ENCODE measurements at regions not wholly inside any gene's neighbourhood (a gene's known extent, or its start where the extent isn't known, plus 50 kb on each side); places are given as distances from the start of the nearest gene placed in this dataset.

DNA sequence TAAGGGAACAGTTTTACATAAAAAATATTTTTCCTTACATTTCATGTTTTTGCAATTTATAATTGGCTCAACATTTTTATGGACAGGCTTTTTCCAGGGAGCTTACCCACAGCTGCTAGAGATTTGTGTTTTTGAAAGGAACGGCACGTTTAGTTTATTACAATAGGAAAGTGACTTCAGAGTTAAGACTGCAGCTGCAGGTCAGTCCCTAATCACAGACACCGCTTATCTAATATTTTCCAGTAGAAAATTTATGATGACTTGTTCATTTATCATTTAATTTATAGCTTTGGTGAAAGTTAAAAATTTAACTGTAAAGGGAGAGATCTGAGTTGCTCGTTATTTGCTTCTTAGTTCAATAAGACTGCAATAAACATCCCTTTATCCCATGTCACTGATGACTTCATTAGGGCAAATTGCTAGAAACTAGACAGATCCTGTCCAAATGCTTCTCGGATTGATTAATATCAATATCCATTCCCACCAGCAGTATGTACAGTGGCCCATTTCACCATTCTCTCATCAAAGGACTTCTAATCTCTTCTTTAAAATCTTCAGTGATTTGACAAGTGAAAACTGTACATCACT is 97.0 kb upstream of the ODAD2 start:
- DNase-seq: no peak
- no peak overlapping the region for H3K4me3 Mint-ChIP-seq
- H3K27ac ChIP-seq (ENCODE audit: low read length): no peak overlapping the region
- H3K27me3 Mint-ChIP-seq: no peaks in the 10 kb centered on the region
- peaks cover 0 to 2% of the 10 kb centered on the region in 2 donors for H3K36me3 ChIP-seq (ENCODE audit: control insufficient read depth in 2 of 2, extremely low read depth in 1 of 2, insufficient read depth in 1 of 2, low read length in 1 of 2)
- H3K27me3 ChIP-seq (replicated peaks in 1 of 2; ENCODE audit: control insufficient read depth in 2 of 2, extremely low read depth in 1 of 2, insufficient read depth in 2 of 2, low read length in 1 of 2): no peaks in the 10 kb centered on the region
- H3K4me1 Mint-ChIP-seq: no peaks in the 10 kb centered on the region
- H3K9me3 ChIP-seq: no peaks in the 10 kb centered on the region
- no CpG with 5 or more reads among the region's 5 CpGs for WGBS (ENCODE audit: insufficient coverage)
- CTCF ChIA-PET: no interaction called here
- no peaks in the 10 kb centered on the region for H3K9me3 Mint-ChIP-seq
- POLR2A ChIA-PET: no interaction called here
- no peak for ATAC-seq (replicated peaks in 1 of 4)
- H3K27ac Mint-ChIP-seq: no peak overlapping the region
- no peaks in the 10 kb centered on the region for H3K4me1 ChIP-seq (ENCODE audit: control insufficient read depth in 1 of 2, extremely low read depth in 1 of 2, insufficient read depth in 2 of 2, low read length in 2 of 2)
- no peak overlapping the region for H3K4me3 ChIP-seq (ENCODE audit: control insufficient read depth in 1 of 2, extremely low read depth in 1 of 2, low read length in 1 of 2)
- peaks cover 14% of the 10 kb centered on the region for H3K36me3 Mint-ChIP-seq

- Histone ChIP-seq H3K27ac (ENCODE audit: low read length) (no peak overlapping the region), H3K27me3 (replicated peaks in 1 of 2; ENCODE audit: control insufficient read depth in 2 of 2, extremely low read depth in 1 of 2, insufficient read depth in 2 of 2, low read length in 1 of 2) (no peaks in the 10 kb centered on the region), H3K36me3 (ENCODE audit: control insufficient read depth in 2 of 2, extremely low read depth in 1 of 2, insufficient read depth in 1 of 2, low read length in 1 of 2) (peaks cover 0 to 7% of the 10 kb centered on the region in 2 donors), H3K4me1 (ENCODE audit: control insufficient read depth in 1 of 2, extremely low read depth in 1 of 2, insufficient read depth in 2 of 2, low read length in 2 of 2) (no peaks in the 10 kb centered on the region), H3K4me3 (ENCODE audit: control insufficient read depth in 1 of 2, extremely low read depth in 1 of 2, low read length in 1 of 2) (no peak overlapping the region), H3K9me3 (no peaks in the 10 kb centered on the region)
- 88% methylated on average over 6 of the region's 8 CpGs for WGBS (ENCODE audit: insufficient coverage)
- Mint-ChIP-seq H3K27ac (no peak overlapping the region), H3K9me3 (no peaks in the 10 kb centered on the region), H3K4me3 (no peak overlapping the region), H3K36me3 (peaks cover 23% of the 10 kb centered on the region), H3K4me1 (no peaks in the 10 kb centered on the region), H3K27me3 (no peaks in the 10 kb centered on the region)
- ATAC-seq (replicated peaks in 1 of 4) (no peak), DNase-seq (no peak)
- ChIA-PET POLR2A (no interaction called here), CTCF (no interaction called here)
Observed at GRCh38 chr10:28094121-28094520, 95.2 kb upstream of the ODAD2 start.

GRCh38 chr10:28091913-28092312 is 93.0 kb upstream of the ODAD2 start:
- no CpG with 5 or more reads among the region's 2 CpGs for WGBS (ENCODE audit: insufficient coverage)
- peaks cover 0 to 17% of the 10 kb centered on the region in 2 donors for H3K36me3 ChIP-seq (ENCODE audit: control insufficient read depth in 2 of 2, extremely low read depth in 1 of 2, insufficient read depth in 1 of 2, low read length in 1 of 2)

GRCh38 chr10:28090506-28090905 is 91.6 kb upstream of the ODAD2 start:
- no peak overlapping the region for H3K27ac Mint-ChIP-seq
- no peak overlapping the region for H3K4me3 ChIP-seq (ENCODE audit: control insufficient read depth in 1 of 2, extremely low read depth in 1 of 2, low read length in 1 of 2)
- no CpG with 5 or more reads among the region's 4 CpGs for WGBS (ENCODE audit: insufficient coverage)
- H3K4me3 Mint-ChIP-seq: no peak overlapping the region
- H3K36me3 ChIP-seq (ENCODE audit: control insufficient read depth in 2 of 2, extremely low read depth in 1 of 2, insufficient read depth in 1 of 2, low read length in 1 of 2): peaks cover 0 to 25% of the 10 kb centered on the region in 2 donors
- ChIA-PET CTCF (no interaction called here), POLR2A (interaction anchor here (0.5 to 0.7 kb wide), 3 partner anchors 42 to 89 kb away, joined by 3 to 7 read pairs (median 3); no protein-coding TSS in a partner anchor)
- no peak overlapping the region for H3K27ac ChIP-seq (ENCODE audit: low read length)
- H3K27me3 ChIP-seq (replicated peaks in 1 of 2; ENCODE audit: control insufficient read depth in 2 of 2, extremely low read depth in 1 of 2, insufficient read depth in 2 of 2, low read length in 1 of 2): no peaks in the 10 kb centered on the region
- ATAC-seq (replicated peaks in 1 of 4) (no peak), DNase-seq (no peak)
- peaks cover 55% of the 10 kb centered on the region for H3K36me3 Mint-ChIP-seq
- no peaks in the 10 kb centered on the region for H3K4me1 Mint-ChIP-seq
- peaks cover 0 to 5% (median 2%) of the 10 kb centered on the region in 3 donors for H3K9me3 Mint-ChIP-seq
- no peaks in the 10 kb centered on the region for H3K27me3 Mint-ChIP-seq
- no peaks in the 10 kb centered on the region for H3K9me3 ChIP-seq
- no peaks in the 10 kb centered on the region for H3K4me1 ChIP-seq (ENCODE audit: control insufficient read depth in 1 of 2, extremely low read depth in 1 of 2, insufficient read depth in 2 of 2, low read length in 2 of 2)

More at GRCh38 chr10:28091913-28092312, 93.0 kb upstream of the ODAD2 start:
- peaks cover 0 to 4% (median 0%) of the 10 kb centered on the region in 3 donors for H3K9me3 Mint-ChIP-seq
- H3K27ac Mint-ChIP-seq: no peak overlapping the region
- CTCF ChIA-PET: interaction anchor here in 1 of 2 donors (0.7 kb wide), 1 partner anchor 88 kb away, joined by 5 read pairs; no protein-coding TSS in a partner anchor
- H3K36me3 Mint-ChIP-seq: peaks cover 41% of the 10 kb centered on the region
- Histone ChIP-seq H3K27me3 (replicated peaks in 1 of 2; ENCODE audit: control insufficient read depth in 2 of 2, extremely low read depth in 1 of 2, insufficient read depth in 2 of 2, low read length in 1 of 2) (no peaks in the 10 kb centered on the region), H3K27ac (ENCODE audit: low read length) (no peak overlapping the region), H3K4me3 (ENCODE audit: control insufficient read depth in 1 of 2, extremely low read depth in 1 of 2, low read length in 1 of 2) (no peak overlapping the region), H3K9me3 (no peaks in the 10 kb centered on the region), H3K4me1 (ENCODE audit: control insufficient read depth in 1 of 2, extremely low read depth in 1 of 2, insufficient read depth in 2 of 2, low read length in 2 of 2) (no peaks in the 10 kb centered on the region)
- no peak for ATAC-seq (replicated peaks in 1 of 4)
- DNase-seq: no peak
- POLR2A ChIA-PET: no interaction called here
- H3K4me1 Mint-ChIP-seq: no peaks in the 10 kb centered on the region
- no peaks in the 10 kb centered on the region for H3K27me3 Mint-ChIP-seq
- no peak overlapping the region for H3K4me3 Mint-ChIP-seq

GRCh38 chr10:28089467-28089866 is 90.6 kb upstream of the ODAD2 start:
- Mint-ChIP-seq H3K4me1 (no peaks in the 10 kb centered on the region), H3K4me3 (no peak overlapping the region), H3K9me3 (peaks cover 0 to 5% (median 3%) of the 10 kb centered on the region in 3 donors), H3K27ac (no peak overlapping the region), H3K36me3 (peaks cover 61% of the 10 kb centered on the region), H3K27me3 (no peaks in the 10 kb centered on the region)
- Histone ChIP-seq H3K27ac (ENCODE audit: low read length) (no peak overlapping the region), H3K4me1 (ENCODE audit: control insufficient read depth in 1 of 2, extremely low read depth in 1 of 2, insufficient read depth in 2 of 2, low read length in 2 of 2) (no peaks in the 10 kb centered on the region), H3K4me3 (ENCODE audit: control insufficient read depth in 1 of 2, extremely low read depth in 1 of 2, low read length in 1 of 2) (no peak overlapping the region), H3K36me3 (ENCODE audit: control insufficient read depth in 2 of 2, extremely low read depth in 1 of 2, insufficient read depth in 1 of 2, low read length in 1 of 2) (peaks cover 0 to 29% of the 10 kb centered on the region in 2 donors), H3K9me3 (no peaks in the 10 kb centered on the region), H3K27me3 (replicated peaks in 1 of 2; ENCODE audit: control insufficient read depth in 2 of 2, extremely low read depth in 1 of 2, insufficient read depth in 2 of 2, low read length in 1 of 2) (no peaks in the 10 kb centered on the region)
- DNase-seq (no peak), ATAC-seq (replicated peaks in 1 of 4) (no peak)
- 86% methylated on average over 6 of the region's 10 CpGs for WGBS (ENCODE audit: insufficient coverage)
- ChIA-PET CTCF (interaction anchor here in 1 of 2 donors (1.0 kb wide), 1 partner anchor 347 kb away, joined by 3 read pairs; no protein-coding TSS in a partner anchor), POLR2A (no interaction called here)

DNA sequence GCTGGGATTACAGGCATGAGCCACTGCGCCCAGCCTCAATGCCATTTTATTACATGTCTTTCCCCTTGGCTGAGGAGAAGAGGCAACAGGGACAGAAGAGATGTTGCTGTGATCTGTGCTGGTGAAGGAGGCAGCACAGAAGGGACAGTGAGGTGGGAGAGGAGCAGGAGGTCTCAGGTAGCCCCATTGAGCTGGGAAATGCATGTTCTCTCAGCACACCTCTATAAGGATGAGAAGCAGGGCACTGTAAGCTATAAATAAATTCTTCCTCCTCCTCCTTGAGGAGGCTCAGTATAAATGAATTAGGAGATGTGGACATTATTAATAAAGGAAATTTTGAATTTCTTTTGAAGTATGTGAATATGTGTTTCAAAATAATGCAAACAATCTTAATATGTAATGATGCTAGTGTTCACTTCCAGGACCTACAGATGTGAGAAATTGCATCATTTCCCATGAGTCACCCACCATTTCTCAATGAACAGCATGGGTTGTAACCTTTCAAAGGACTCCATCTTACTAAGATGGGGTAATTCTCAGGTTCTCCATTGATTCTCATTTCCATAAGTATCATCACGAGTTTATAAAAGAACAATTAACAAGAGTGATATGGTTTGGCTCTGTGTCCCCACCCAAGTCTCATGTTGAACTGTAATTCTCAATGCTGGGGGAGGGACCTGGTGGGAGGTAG is 88.9 kb upstream of the ODAD2 start:
- no peak overlapping the region for H3K27ac Mint-ChIP-seq
- Histone ChIP-seq H3K4me1 (ENCODE audit: control insufficient read depth in 1 of 2, extremely low read depth in 1 of 2, insufficient read depth in 2 of 2, low read length in 2 of 2) (no peaks in the 10 kb centered on the region), H3K4me3 (ENCODE audit: control insufficient read depth in 1 of 2, extremely low read depth in 1 of 2, low read length in 1 of 2) (no peak overlapping the region), H3K9me3 (no peaks in the 10 kb centered on the region), H3K27me3 (replicated peaks in 1 of 2; ENCODE audit: control insufficient read depth in 2 of 2, extremely low read depth in 1 of 2, insufficient read depth in 2 of 2, low read length in 1 of 2) (no peaks in the 10 kb centered on the region), H3K27ac (ENCODE audit: low read length) (no peak overlapping the region), H3K36me3 (ENCODE audit: control insufficient read depth in 2 of 2, extremely low read depth in 1 of 2, insufficient read depth in 1 of 2, low read length in 1 of 2) (peaks cover 0 to 34% of the 10 kb centered on the region in 2 donors)
- POLR2A ChIA-PET: no interaction called here
- no peak for DNase-seq
- H3K9me3 Mint-ChIP-seq: peaks cover 0 to 5% (median 3%) of the 10 kb centered on the region in 3 donors
- no peak overlapping the region for H3K4me3 Mint-ChIP-seq
- ATAC-seq (replicated peaks in 1 of 4): no peak
- H3K27me3 Mint-ChIP-seq: no peaks in the 10 kb centered on the region
- peaks cover 67% of the 10 kb centered on the region for H3K36me3 Mint-ChIP-seq
- H3K4me1 Mint-ChIP-seq: no peaks in the 10 kb centered on the region
- WGBS (ENCODE audit: insufficient coverage): no CpG with 5 or more reads among the region's 2 CpGs
- CTCF ChIA-PET: no interaction called here

Measured in T-cell (primary cell).